ENCODE measurements at regions not wholly inside any gene's neighbourhood (a gene's known extent, or its start where the extent isn't known, plus 50 kb on each side); places are given as distances from the start of the nearest gene placed in this dataset.

- TF ChIP-seq CTCF (IDR thresholded peaks at IDR 0.05 in 2 of 3, conservative IDR thresholded peaks at IDR 0.05 in 1 of 3; ENCODE audit: control insufficient read depth in 2 of 3, extremely low read depth in 1 of 3, insufficient read depth in 1 of 3, low read depth in 3 of 3, low read length in 3 of 3): no peak
- no peak for TF ChIP-seq SPI1 (IDR thresholded peaks at IDR 0.05; ENCODE audit: borderline replicate concordance, insufficient read depth, low read depth, low read length)
- no peak for TF ChIP-seq JUND (IDR thresholded peaks at IDR 0.05; ENCODE audit: low read depth, low read length)
- TF ChIP-seq POLR2A (IDR thresholded peaks at IDR 0.05; ENCODE audit: low read depth, low read length): no peak
- no peak for TF ChIP-seq ZBTB11 (CRISPR knock-in tag; IDR thresholded peaks at IDR 0.05)
- TF ChIP-seq ETV6 (conservative IDR thresholded peaks at IDR 0.05 in 1 of 2, IDR thresholded peaks at IDR 0.05 in 1 of 2; ENCODE audit: borderline replicate concordance in 1 of 2, low read depth in 1 of 2): no peak
- TF ChIP-seq KAT2A (conservative IDR thresholded peaks at IDR 0.05; ENCODE audit: control insufficient read depth, low read depth, low read length): no peak
These were observed 52.1 kb upstream of the SOX1 start for GRCh38 chr13:112014857-112015256.

All from GM12878 (cell line).